PC-9 (cell line): ENCODE measurements at regions not wholly inside any gene's neighbourhood (a gene's known extent, or its start where the extent isn't known, plus 50 kb on each side); places are given as distances from the start of the nearest gene placed in this dataset.

Source experiments
- CTCF ChIP-seq: fragments of 200-600 bp; sonication (generic); conservative IDR thresholded peaks from 2 replicates; pipeline ENCODE4 v1.6.1; 2017; ENCODE audit warnings: mixed run types, antibody characterized with exemption, mild to moderate bottlenecking, moderate library complexity
- EZH2 ChIP-seq: fragments of 200-600 bp; sonication (generic); IDR thresholded peaks from 2 replicates; pipeline ENCODE4 v1.8.0; 2017; ENCODE audit warnings: antibody characterized with exemption, low read depth

GRCh38 chr17:15023589-15024336 is 241.4 kb downstream of the PMP22 start:
- TF ChIP-seq CTCF (no peak), EZH2 (no peak)
